OCI-LY3 (cell line): ENCODE measurements at regions not wholly inside any gene's neighbourhood (a gene's known extent, or its start where the extent isn't known, plus 50 kb on each side); places are given as distances from the start of the nearest gene placed in this dataset.

Experiments
- H2AFZ ChIP-seq: fragments of 200-600, 300-600 bp; shearing (Covaris generic); 2 replicates; pipeline ENCODE4 v1.6.0; 2014; ENCODE audit warnings: antibody characterized with exemption, low read depth, low read length
- H3K27ac ChIP-seq: fragments of 200-600, 300-600 bp; sonication (generic); 2 replicates; pipeline ENCODE4 v1.5.1; 2014; ENCODE audit warnings: mild to moderate bottlenecking, low read length, moderate library complexity, mixed read lengths
- H3K27me3 ChIP-seq: fragments of 200-600, 300-600 bp; sonication (generic); 2 replicates; pipeline ENCODE4 v1.6.1; 2014; ENCODE audit warnings: low read depth, low read length, mixed read lengths
- H3K36me3 ChIP-seq: fragments of 200-600, 300-600 bp; sonication (generic); replicated peaks from 2 replicates; pipeline ENCODE3; 2014; ENCODE audit warnings: low read depth, low read length, mixed read lengths
- H3K4me1 ChIP-seq: fragments of 300-600, 200-600 bp; sonication (generic); 2 replicates; pipeline ENCODE4 v1.6.1; 2014; ENCODE audit warnings: low read length, mixed read lengths
- H3K4me2 ChIP-seq: fragments of 200-600, 300-600 bp; sonication (generic); 2 replicates; pipeline ENCODE4 v1.6.1; 2014; ENCODE audit warnings: low read length, mixed read lengths
- H3K4me3 ChIP-seq: fragments of 300-600, 200-600 bp; sonication (generic); 2 replicates; pipeline ENCODE4 v1.5.1; 2014; ENCODE audit warnings: antibody characterized with exemption, mild to moderate bottlenecking, low read length, moderate library complexity
- H3K79me2 ChIP-seq: fragments of 300-600, 200-600 bp; shearing (Covaris generic); 2 replicates; pipeline ENCODE4 v1.6.1; 2014; ENCODE audit warnings: mild to moderate bottlenecking, low read length, mixed read lengths
- H3K9ac ChIP-seq: fragments of 300-600, 200-600 bp; shearing (Covaris generic); 2 replicates; pipeline ENCODE4 v1.6.0; 2014; ENCODE audit warnings: mild to moderate bottlenecking, low read length, moderate library complexity
- H3K9me3 ChIP-seq: fragments of 200-600, 300-600 bp; shearing (Covaris generic); 2 replicates; pipeline ENCODE4 v1.6.1; 2014; ENCODE audit warnings: low read length, mixed read lengths; ENCODE audit not compliant: insufficient read depth
- H4K20me1 ChIP-seq: fragments of 200-600, 300-600 bp; sonication (generic); 2 replicates; pipeline ENCODE4 v1.6.1; 2016; ENCODE audit warnings: low read length, mixed read lengths; ENCODE audit not compliant: insufficient read depth
- EZH2phosphoT487 ChIP-seq: fragments of 200-600 bp; shearing (Covaris generic); IDR thresholded peaks from 2 replicates; pipeline ENCODE4 v1.6.1; 2018; ENCODE audit warnings: antibody characterized with exemption, mixed run types, low read depth
- TF ChIP-seq, protein P1 (sequence below): fragments of 200-600, 300-600 bp; sonication (generic); IDR thresholded peaks from 2 replicates; pipeline ENCODE4 v1.5.1; 2014; ENCODE audit warnings: antibody characterized with exemption, low read length, low read depth

DNA sequence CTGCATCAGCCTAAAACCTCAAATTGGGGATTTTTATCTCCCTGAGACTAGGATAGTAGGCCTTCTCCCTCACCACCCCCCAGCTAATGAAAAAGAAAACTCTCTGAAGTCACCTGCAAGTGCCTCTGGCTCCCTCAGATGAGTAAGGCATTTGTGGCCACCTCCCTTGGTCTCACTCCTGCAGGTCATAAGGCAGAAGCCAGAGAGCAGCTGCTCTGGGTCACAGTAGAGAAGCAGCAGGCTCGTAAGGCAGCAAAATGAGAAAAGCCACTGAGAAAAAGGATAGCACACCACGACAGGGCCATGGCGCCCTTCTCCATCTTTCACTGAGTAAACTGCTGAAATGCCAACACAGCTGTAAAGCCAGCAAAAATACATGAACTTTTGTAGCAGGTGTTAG, 296.7 kb upstream of the DPH6 start:
- Histone ChIP-seq H3K36me3 (no peaks in the 10 kb centered on the region), H2AFZ (no peak overlapping the region), H3K79me2 (no peaks in the 10 kb centered on the region)

DNA sequence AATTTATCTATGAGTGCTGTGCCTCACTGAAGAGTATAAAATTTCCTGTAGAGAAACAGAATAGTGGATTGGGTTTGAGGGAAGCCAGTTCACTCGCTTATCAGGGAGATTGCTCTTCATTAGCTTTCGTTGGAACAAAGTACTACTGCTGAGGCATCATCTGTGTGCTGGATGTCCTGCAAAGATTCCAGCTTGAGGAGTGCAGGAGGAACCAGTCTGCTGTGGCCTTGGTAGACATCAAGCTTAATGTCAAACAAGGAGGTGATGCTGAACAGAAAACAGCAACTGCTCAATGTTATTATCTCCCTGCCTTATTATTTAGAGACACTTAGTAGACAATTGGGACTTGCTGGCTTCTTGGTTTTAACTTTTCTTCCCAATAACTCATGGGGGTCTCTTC, 297.5 kb upstream of the DPH6 start:
- H3K4me3 ChIP-seq: no peak overlapping the region
- H2AFZ ChIP-seq: no peak overlapping the region
- H3K9me3 ChIP-seq: no peaks in the 10 kb centered on the region
- no peaks in the 10 kb centered on the region for H4K20me1 ChIP-seq
- no peak overlapping the region for H3K27ac ChIP-seq
- H3K9ac ChIP-seq: no peak overlapping the region
- TF ChIP-seq, protein P1, sequence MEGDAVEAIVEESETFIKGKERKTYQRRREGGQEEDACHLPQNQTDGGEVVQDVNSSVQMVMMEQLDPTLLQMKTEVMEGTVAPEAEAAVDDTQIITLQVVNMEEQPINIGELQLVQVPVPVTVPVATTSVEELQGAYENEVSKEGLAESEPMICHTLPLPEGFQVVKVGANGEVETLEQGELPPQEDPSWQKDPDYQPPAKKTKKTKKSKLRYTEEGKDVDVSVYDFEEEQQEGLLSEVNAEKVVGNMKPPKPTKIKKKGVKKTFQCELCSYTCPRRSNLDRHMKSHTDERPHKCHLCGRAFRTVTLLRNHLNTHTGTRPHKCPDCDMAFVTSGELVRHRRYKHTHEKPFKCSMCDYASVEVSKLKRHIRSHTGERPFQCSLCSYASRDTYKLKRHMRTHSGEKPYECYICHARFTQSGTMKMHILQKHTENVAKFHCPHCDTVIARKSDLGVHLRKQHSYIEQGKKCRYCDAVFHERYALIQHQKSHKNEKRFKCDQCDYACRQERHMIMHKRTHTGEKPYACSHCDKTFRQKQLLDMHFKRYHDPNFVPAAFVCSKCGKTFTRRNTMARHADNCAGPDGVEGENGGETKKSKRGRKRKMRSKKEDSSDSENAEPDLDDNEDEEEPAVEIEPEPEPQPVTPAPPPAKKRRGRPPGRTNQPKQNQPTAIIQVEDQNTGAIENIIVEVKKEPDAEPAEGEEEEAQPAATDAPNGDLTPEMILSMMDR: no peak
- TF ChIP-seq EZH2phosphoT487: no peak
- H3K4me1 ChIP-seq: 0 out of 2 replicates have a peak, but pooled peaks cover 5% of the 10 kb centered on the region
- H3K79me2 ChIP-seq: no peaks in the 10 kb centered on the region
- H3K4me2 ChIP-seq: no peak overlapping the region
- H3K36me3 ChIP-seq: no peaks in the 10 kb centered on the region
- no peaks in the 10 kb centered on the region for H3K27me3 ChIP-seq

More for the DNA sequence above, 296.7 kb upstream of the DPH6 start:
- Histone ChIP-seq H4K20me1 (no peaks in the 10 kb centered on the region), H3K4me1 (0 out of 2 replicates have a peak, but pooled peaks cover 5% of the 10 kb centered on the region), H3K4me2 (no peak overlapping the region), H3K27ac (no peak overlapping the region), H3K27me3 (no peaks in the 10 kb centered on the region), H3K9ac (no peak overlapping the region), H3K9me3 (no peaks in the 10 kb centered on the region), H3K4me3 (no peak overlapping the region)
- TF ChIP-seq, protein P1: no peak
- no peak for TF ChIP-seq EZH2phosphoT487

DNA sequence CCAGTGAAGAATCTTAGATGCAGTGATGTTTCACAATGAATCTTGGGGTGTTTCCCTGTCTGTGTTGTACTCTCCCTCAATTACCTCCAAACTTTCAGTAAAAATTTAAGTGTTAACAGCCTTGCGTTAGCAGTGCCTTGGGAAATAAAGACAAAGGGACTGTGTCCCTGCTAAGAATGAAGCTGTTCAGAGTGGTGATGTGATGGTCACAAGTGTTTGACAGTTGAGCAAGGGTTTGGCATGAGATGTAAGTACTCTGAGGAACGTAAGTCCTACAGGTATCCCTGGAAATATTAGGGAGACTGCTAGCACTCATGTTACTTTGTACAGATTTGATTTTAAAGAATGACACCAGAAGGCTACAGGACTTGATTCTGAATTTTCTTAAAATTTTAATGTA, 304.3 kb upstream of the DPH6 start:
- no peak overlapping the region for H2AFZ ChIP-seq
- H3K36me3 ChIP-seq: no peaks in the 10 kb centered on the region
- no peaks in the 10 kb centered on the region for H3K79me2 ChIP-seq
- no peaks in the 10 kb centered on the region for H4K20me1 ChIP-seq
- no peak overlapping the region for H3K9ac ChIP-seq
- H3K27ac ChIP-seq: no peak overlapping the region
- H3K4me2 ChIP-seq: no peak overlapping the region
- no peaks in the 10 kb centered on the region for H3K4me1 ChIP-seq
- H3K9me3 ChIP-seq: no peaks in the 10 kb centered on the region
- TF ChIP-seq, protein P1: no peak
- TF ChIP-seq EZH2phosphoT487: no peak
- H3K27me3 ChIP-seq: no peaks in the 10 kb centered on the region
- H3K4me3 ChIP-seq: no peak overlapping the region

DNA sequence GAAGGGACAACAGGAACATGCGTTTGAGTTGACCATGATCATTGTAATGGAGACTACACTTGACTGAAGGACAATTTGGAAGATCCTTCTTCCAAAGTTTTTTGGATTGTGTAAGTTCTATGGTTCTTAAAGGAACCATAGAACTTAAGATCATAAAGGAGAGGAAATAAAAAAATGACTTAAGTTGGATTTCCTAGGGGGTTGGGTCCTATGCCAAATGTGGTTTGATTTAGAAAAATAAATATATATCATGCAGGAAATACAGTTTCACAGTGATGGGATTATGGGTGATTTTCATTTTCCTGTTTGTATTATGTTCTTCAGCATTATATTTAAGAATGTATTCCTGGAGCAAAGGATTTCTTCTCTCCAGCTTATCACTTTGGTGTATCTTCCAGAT, 305.5 kb upstream of the DPH6 start:
- Histone ChIP-seq H3K9ac (no peak overlapping the region), H3K27ac (no peak overlapping the region), H2AFZ (no peak overlapping the region), H4K20me1 (no peaks in the 10 kb centered on the region), H3K36me3 (no peaks in the 10 kb centered on the region), H3K9me3 (no peaks in the 10 kb centered on the region), H3K79me2 (no peaks in the 10 kb centered on the region), H3K4me1 (no peaks in the 10 kb centered on the region), H3K27me3 (no peaks in the 10 kb centered on the region), H3K4me3 (no peak overlapping the region), H3K4me2 (no peak overlapping the region)
- TF ChIP-seq, protein P1: no peak
- TF ChIP-seq EZH2phosphoT487: no peak
